T47D (cell line): ENCODE measurements at regions not wholly inside any gene's neighbourhood (a gene's known extent, or its start where the extent isn't known, plus 50 kb on each side); places are given as distances from the start of the nearest gene placed in this dataset.
A peak's percentile ranks its signal among the peaks of the same experiment; 100 is the strongest.

Experiments used
- DNase-seq, 2 experiments: peaks; one replicate each; pipeline versions ENCODE4 v3.0.0 to v3.0.0-alpha.2; 2011 to 2012; ENCODE audit warnings: low read depth in 1 of 2, low spot score in 1 of 2
- JUND ChIP-seq: IDR thresholded peaks from 2 replicates; pipeline ENCODE4 v1.6.1; 2012; ENCODE audit warnings: low read depth
- in situ Hi-C: cut with HindIII; loops from 2 replicates; pipeline ENCODE4 v1.10.0; 2016; ENCODE audit warnings: low sequenced_read_pairs, low pct_unique_long_range_greater_than_20kb

DNA sequence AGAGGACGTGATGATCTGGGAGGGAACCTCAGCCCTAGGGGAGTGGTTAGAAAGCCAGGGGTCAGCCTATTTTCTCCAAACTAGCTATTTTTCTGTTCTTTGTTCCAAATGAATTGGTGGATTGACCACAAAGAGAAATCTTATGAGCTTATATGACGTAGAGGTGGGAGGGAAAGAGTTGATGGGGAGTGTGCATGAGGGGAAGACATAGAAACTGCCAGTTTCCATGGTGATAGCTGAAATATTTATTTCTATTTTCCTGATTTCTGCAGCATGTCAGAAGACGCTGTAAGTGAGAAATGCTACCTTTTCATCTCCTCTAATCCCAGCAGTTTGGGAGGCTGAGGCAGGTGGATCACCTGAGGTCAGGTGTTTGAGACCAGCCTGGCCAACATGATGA lies 51.4 kb upstream of the CISTR start:
- TF ChIP-seq JUND = no peak
- no peak for DNase-seq
- in situ Hi-C loops = no loop called here

- in situ Hi-C loops = no loop called here
- DNase-seq = peak in 1 of 2 experiments; percentile 54
These were observed 51.9 kb upstream of the CISTR start for GRCh38 chr12:53803703-53804102.

GRCh38 chr12:53804429-53804828 lies 52.6 kb upstream of the CISTR start:
- peak; percentile 83 to 100 for DNase-seq
- TF ChIP-seq JUND = peak; percentile 92
- in situ Hi-C loops = no loop called here

More at GRCh38 chr12:53803703-53804102, 51.9 kb upstream of the CISTR start:
- TF ChIP-seq JUND = no peak

DNA sequence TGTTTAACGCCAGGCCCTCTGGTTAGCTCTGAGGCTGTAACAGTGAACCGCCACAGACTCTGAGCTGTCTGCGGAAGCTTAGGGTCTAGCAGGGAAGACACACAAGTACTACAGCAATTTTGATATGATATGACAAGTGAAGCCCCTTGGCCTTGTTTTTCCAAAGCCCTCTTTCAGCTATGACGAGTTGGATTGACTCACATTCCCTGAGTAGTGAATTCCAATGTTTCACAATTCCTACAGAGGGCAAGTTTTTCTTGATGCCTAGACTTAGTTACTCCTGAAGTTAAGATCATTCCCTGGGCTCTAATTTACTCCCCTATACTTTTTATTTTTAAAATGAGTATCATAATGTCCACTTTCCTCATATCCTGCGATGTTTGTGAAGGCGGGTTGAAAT lies 53.3 kb upstream of the CISTR start:
- in situ Hi-C loops = no loop called here
- no peak for TF ChIP-seq JUND
- DNase-seq = no peak

DNA sequence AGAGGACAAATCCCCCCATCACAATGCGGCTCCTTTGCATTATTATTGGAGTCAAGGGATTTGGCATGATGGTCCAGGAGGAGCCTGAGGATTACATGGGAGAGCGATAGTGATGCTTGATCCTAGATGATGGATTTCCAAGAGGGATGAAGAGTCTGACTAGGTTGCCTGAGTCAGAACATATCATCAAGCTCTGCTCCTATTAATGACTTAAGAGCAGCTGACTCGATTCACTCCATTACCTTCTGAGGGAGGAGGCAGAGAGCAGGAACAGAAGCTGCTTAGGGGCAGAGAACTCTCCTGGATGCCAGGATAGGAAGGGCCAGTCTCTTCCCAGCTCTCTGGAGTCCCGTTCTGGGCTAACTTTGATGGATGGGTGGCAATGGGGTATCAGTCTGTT lies 54.0 kb upstream of the CISTR start:
- no peak for DNase-seq
- in situ Hi-C loops = no loop called here
- no peak for TF ChIP-seq JUND

DNA sequence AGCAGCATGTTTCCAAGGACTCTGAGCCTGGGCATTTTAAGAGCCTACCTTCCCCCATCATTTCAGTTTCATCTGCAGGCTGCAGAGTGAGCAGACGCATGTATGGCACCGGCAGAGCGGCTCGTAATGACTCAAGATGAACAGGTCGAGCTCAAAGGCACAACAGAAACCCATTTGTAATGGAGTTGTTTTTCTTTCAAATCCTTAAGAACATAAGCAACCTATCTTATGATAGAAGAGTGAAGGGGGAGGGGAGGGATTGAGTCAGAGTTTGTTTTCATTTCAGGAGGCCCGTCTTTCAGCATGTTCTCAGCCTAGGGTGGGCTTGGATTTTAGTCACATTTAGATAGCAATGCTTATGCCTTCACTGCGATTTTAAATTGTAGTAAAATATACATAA lies 54.9 kb upstream of the CISTR start:
- no peak for DNase-seq
- no peak for TF ChIP-seq JUND
- in situ Hi-C loops = no loop called here

DNA sequence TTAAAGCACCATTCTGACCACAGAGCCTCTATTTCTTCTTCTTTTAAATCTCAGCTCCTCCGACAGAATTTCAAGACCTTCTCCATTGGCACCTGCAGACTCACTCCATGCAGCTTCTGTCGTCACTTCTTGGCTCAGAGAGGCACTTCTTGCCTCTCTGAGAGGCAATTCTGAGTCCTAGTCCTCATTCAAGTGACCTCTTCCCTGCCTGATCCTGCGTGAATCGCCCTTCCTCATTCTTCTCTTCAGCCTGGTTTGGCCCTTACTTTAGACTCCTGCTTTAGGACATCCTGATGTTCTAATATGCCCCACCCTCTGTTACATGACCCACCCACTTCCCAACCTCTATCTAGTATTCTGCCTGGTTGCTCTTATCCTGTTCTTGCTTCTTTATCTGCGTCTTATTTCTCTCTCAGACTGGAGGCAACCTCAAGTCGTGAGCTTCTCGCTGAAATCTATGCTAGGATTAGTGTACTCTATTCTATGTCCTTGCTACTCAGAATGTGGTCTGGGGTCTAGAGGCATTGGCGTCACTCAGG lies 55.6 kb upstream of the CISTR start:
- DNase-seq = no peak
- no peak for TF ChIP-seq JUND
- in situ Hi-C loops = no loop called here

DNA sequence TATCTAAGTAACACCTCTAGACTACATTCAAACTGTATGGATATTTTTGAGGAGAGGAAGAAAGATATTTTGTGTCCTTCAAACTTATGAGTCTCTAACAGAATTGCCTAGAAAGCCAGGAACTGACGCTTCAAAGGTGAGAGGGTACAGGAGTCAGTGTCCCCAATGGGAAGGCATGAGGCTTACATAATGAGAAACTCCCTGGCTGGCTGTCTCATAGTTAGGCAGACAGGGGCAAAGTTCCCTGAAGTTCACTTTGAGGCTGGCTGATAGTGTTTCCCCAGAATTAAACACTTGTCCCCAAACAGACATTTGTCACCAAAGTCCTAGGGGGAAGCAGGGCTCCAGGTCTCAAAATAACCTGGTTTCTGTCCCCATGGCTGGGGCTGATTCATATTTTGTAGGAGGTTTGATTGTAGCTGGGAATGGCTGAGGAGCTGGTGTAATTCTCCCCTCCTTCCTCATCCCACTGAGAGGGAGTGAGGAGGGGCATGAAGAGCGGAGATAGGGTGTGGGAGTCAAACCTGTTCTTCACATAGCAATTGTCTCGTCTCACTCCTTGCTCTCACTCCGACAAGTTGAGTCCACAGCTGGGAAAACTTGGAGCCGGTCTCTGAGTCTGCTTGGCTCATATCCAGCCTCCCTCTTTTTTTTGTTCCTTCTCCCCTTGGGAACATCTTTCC lies 56.4 kb upstream of the CISTR start:
- no peak for TF ChIP-seq JUND
- in situ Hi-C loops = no loop called here
- no peak for DNase-seq

- no peak for DNase-seq
- in situ Hi-C loops = no loop called here
- TF ChIP-seq JUND = no peak
These were observed 57.2 kb upstream of the CISTR start for GRCh38 chr12:53809005-53809404.

GRCh38 chr12:53810950-53811349 lies 59.2 kb upstream of the CISTR start:
- no peak for TF ChIP-seq JUND
- in situ Hi-C loops = no loop called here
- DNase-seq = no peak

GRCh38 chr12:53811606-53812005 lies 59.8 kb upstream of the CISTR start:
- in situ Hi-C loops = no loop called here
- no peak for TF ChIP-seq JUND
- DNase-seq = no peak

DNA sequence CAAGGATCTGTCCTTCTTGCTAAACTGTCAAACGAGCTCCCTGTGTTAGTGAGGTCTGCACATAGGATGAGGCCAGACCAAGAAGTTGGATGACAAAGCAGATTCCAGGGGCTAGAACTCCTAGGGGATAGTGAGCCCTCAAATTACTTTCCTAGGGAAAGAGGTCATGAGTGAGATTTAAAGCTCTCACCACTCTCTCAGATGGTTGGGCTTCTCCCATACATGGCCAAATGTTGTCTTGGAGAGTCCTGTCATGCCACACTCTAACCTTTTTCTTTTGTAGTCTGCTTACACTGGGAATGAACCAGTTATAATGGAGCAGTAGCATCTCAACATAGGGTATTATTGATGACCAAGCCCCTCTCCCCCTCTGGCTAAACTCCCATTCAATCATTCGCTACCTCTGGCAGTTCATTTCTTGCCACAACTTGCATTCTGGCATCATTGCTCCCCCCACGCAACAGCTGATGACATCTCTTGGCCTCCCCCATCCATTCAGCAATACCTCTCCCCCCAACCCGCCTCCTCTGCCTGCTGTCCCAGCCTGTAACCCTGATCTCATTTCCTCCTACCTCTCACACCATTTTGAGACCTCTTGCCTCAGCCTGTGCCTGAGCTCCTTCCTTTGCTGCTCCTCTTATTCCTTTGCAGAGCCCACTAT lies 64.7 kb upstream of the CISTR start:
- in situ Hi-C loops = no loop called here
- no peak for TF ChIP-seq JUND
- DNase-seq = no peak

GRCh38 chr12:53817021-53817389 lies 65.2 kb upstream of the CISTR start:
- in situ Hi-C loops = no loop called here
- peak in 1 of 2 experiments; percentile 40 for DNase-seq
- no peak for TF ChIP-seq JUND
